Spinal cord (tissue), 9 donors: ENCODE measurements at regions not wholly inside any gene's neighbourhood (a gene's known extent, or its start where the extent isn't known, plus 50 kb on each side); places are given as distances from the start of the nearest gene placed in this dataset.

Experiments
- DNase-seq, 6 donors: peaks; one replicate each; pipeline versions ENCODE4 v3.0.0 to v3.0.0-alpha.2; 2013 to 2015; ENCODE audit warnings: low spot score in 6 of 6, low read depth in 4 of 6
- H3K27ac ChIP-seq: one replicate; pipeline ENCODE4 v1.5.1; 2013; ENCODE audit warnings: low read depth, low read length, control low read depth
- H3K27me3 ChIP-seq: one replicate; pipeline ENCODE4 v1.6.1; 2013; ENCODE audit warnings: low read length; ENCODE audit not compliant: control insufficient read depth, insufficient read depth
- H3K36me3 ChIP-seq: one replicate; pipeline ENCODE4 v1.6.1; 2013; ENCODE audit warnings: low read length; ENCODE audit not compliant: control insufficient read depth, insufficient read depth
- H3K4me1 ChIP-seq: one replicate; pipeline ENCODE4 v1.6.1; 2013; ENCODE audit warnings: low read length; ENCODE audit not compliant: control insufficient read depth, insufficient read depth
- H3K4me3 ChIP-seq: one replicate; pipeline ENCODE4 v1.5.1; 2013; ENCODE audit warnings: low read depth, low read length, control low read depth
- H3K9me3 ChIP-seq: one replicate; pipeline ENCODE4 v1.6.1; 2013; ENCODE audit warnings: low read length; ENCODE audit not compliant: control insufficient read depth, insufficient read depth
- WGBS: methylation state at CpG from one replicate; pipeline ENCODE4 v1.1.5; 2013; ENCODE audit warnings: missing lambda C conversion rate; ENCODE audit not compliant: insufficient coverage; 5-methylcytosine and 5-hydroxymethylcytosine counted together
- donor health status: healthy.

DNA sequence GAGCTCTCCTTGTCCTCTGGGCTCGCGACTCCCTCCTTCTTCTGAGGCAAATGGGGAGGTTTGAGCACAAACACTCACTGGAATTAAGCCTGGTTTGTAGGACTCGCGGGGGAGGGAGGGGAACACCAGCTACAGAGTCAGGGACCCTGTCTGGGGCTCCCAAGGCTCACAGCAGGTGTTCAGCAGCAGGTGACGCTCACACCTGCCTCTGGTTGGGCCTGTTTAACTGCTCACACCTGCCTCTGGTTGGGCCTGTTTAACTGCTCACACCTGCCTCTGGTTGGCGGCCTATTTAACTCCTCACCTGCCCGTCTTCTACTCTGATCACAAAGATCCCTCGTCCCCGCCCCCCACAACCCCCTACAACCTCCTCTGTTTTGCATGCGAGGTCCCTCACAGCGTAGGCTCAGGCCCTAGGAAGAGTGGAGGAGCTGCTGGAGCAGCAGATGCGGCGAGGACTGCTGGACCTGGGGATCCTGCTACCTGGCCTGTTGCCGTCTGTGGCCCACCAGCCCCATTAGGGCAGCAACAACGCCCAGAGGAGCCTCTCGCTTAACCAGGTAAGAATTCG is 181.9 kb downstream of the ERMARD start:
- DNase-seq: no peak
- H3K36me3 ChIP-seq: no peaks in the 10 kb centered on the region
- H3K4me1 ChIP-seq: peaks cover 16% of the 10 kb centered on the region
- WGBS: 83% methylated on average over 13 of the region's 17 CpGs
- peaks cover 3% of the 10 kb centered on the region for H3K27me3 ChIP-seq
- no peak overlapping the region for H3K27ac ChIP-seq
- H3K9me3 ChIP-seq: no peaks in the 10 kb centered on the region
- no peak overlapping the region for H3K4me3 ChIP-seq

DNA sequence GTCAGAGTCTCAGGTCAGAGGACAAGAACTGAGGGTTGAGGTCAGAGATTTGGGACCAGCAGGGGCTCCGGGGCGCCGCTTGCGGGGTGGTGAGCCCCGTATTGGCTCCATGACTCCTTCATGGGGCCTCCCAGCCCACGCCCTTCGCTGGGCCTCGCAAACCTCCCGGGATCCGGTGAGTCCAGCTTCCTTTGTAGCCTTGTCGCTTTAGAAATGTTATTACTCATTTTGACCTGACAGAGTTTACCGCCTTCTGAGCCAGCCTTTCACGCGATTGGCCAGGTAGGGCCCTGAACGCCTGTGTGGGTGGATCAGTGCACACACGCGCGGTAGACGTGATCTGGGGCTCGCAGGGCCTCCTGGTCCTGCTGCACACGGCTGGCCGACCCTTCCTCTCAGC is 181.1 kb downstream of the ERMARD start:
- H3K9me3 ChIP-seq: no peaks in the 10 kb centered on the region
- no peak overlapping the region for H3K27ac ChIP-seq
- peak in 1 of 6 donors; percentile 5 for DNase-seq
- no peak overlapping the region for H3K4me3 ChIP-seq
- 82% methylated on average over 19 of the region's 22 CpGs for WGBS
- no peaks in the 10 kb centered on the region for H3K27me3 ChIP-seq
- peaks cover 16% of the 10 kb centered on the region for H3K4me1 ChIP-seq
- H3K36me3 ChIP-seq: no peaks in the 10 kb centered on the region

DNA sequence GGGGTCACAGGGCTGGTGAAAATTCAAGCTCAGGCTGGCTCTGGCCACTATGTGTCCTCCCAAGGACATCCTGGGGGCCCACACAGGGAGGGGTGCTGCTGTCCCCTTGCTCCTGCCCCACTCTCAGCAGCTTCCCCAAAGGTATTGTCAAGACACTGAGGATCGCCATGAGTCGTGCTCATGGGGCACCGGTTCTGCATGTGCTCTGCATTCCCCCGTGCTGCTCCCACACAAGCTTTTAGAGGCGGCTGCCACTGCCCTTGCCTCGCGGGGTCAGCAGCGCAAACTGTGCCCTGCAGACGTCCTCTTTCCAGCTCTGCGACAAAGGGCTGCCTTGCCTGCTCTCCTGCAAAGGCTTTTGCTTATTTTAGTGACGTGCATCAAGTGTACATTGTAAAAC is 179.8 kb downstream of the ERMARD start:
- WGBS: 69% methylated on average over 10 of the region's 11 CpGs
- H3K27me3 ChIP-seq: no peaks in the 10 kb centered on the region
- H3K36me3 ChIP-seq: no peaks in the 10 kb centered on the region
- no peaks in the 10 kb centered on the region for H3K9me3 ChIP-seq
- H3K4me1 ChIP-seq: peaks cover 16% of the 10 kb centered on the region
- no peak overlapping the region for H3K4me3 ChIP-seq
- H3K27ac ChIP-seq: no peak overlapping the region
- DNase-seq: no peak

DNA sequence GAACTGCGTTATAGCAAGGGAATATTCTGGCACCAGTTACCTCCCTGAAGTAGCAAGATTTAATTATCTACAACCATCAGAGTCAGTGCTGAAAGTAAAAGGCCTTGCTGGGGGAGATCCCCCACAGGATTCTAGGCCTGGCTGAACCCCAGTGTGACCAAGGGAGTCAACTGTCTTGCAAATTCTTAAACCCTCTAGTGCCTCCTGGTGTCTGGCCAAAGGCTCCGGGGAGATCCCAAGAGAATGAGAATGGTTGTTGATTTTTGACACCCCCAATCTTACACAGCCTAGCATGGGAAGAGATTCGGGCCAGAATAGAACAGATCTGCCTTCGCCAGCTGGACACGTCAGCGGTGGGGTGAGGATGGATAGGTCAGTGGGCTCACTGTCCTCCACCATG is 179.4 kb downstream of the ERMARD start:
- H3K4me3 ChIP-seq: no peak overlapping the region
- peaks cover 11% of the 10 kb centered on the region for H3K4me1 ChIP-seq
- no peak overlapping the region for H3K27ac ChIP-seq
- DNase-seq: no peak
- WGBS: 95% methylated on average over 4 of the region's 6 CpGs
- no peaks in the 10 kb centered on the region for H3K36me3 ChIP-seq
- no peaks in the 10 kb centered on the region for H3K27me3 ChIP-seq
- no peaks in the 10 kb centered on the region for H3K9me3 ChIP-seq

DNA sequence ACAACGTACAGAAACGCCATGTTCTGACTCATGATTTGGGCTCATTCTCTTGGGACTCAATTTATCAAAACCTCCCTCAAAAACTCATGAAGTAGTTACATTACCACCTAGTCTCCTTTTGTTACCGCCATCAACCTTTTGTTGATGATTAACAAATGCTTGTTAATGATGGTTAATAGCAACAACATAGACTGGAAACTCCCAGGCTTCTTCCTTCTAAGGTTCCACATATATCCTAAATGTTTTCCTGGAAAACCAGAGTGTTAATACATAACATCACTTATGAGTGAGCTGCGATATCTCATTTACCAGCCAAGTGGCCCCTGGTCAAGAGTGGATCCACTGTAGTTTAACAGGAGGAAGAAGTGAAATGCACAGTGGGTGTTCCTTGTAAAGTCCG is 176.3 kb downstream of the ERMARD start:
- no peak for DNase-seq
- Histone ChIP-seq H3K4me1 (no peaks in the 10 kb centered on the region), H3K4me3 (no peak overlapping the region), H3K36me3 (no peaks in the 10 kb centered on the region), H3K9me3 (no peaks in the 10 kb centered on the region), H3K27ac (no peak overlapping the region), H3K27me3 (no peaks in the 10 kb centered on the region)
- WGBS: 76% methylated on average over 3 of the region's 5 CpGs

DNA sequence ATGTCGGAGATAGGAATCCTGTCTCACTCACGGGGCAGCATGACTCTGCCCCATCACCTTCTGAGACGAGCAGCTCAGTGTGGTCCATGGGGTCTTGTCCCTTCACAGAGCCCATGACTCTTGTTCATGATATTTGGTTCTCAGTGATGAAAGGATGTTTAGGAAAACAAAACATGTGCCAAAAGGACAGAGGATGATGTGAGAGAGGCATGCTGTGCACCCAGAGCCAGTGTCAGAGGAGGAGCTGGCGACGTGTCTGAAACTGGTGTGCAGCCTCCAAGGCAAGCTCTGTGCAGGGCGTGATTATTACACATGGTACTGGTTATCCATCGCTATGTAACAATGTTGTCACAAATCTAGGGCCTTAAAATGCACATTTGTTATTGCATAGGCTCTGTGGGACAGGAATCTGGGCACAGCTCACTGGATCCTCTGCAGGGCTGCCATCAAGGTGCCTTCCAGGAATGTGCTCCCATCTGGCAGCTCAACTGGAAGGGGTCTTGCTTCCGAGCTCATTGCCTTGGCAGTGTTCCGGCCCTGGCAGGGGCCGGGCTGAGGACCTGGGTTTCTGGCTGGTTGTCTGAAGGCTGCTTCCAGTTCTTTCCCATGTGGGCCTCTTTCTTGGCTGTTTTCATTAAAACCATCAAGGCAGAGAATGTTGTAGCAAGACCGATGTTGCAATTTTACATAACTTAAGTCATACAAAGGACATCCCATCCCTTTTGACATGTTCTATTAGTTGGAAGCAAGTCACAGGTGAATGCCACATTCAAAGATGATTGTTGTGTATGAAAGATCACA is 175.4 kb downstream of the ERMARD start:
- no peaks in the 10 kb centered on the region for H3K36me3 ChIP-seq

DNA sequence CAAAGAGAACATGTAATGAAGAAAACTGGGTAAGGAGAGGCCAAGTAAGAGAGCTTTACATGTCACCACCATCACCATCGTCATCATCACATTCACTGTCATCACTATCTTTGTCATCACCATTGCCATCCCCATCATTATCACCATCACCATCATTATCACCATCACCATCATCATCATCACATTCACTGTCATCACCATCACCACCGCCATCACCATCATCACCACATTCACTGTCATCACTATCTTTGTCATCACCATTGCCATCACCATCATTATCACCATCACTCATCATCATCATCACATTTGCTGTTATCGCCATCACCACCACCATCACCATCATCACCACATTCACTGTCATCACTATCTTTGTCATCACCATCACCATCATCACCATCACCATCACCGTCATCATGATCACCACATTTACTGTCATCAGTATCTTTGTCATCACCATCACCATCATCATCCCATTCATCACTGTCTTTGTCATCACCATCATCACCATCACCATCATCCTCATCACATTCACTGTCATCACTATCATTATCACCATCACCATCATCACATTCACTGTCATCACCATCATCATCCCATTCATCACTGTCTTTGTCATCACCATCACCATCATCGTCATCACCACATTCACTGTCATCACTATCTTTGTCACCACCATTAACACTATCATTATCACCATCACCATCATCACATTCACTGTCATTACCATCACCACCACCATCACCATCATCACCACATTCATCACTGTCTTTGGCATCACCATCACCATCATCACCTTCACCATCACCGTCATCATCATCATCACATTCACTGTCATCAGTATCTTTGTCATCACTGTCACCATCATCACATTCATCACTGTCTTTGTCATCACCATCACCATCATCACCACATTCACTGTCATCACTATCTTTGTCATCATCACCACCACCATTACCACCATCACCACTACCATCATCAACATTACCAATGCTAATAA is 172.3 kb downstream of the ERMARD start:
- no peaks in the 10 kb centered on the region for H3K9me3 ChIP-seq
- WGBS: 75% methylated on average over 6 of the region's 6 CpGs
- no peak overlapping the region for H3K4me3 ChIP-seq
- no peaks in the 10 kb centered on the region for H3K27me3 ChIP-seq
- no peak for DNase-seq
- peaks cover 8% of the 10 kb centered on the region for H3K4me1 ChIP-seq
- no peaks in the 10 kb centered on the region for H3K36me3 ChIP-seq
- H3K27ac ChIP-seq: no peak overlapping the region

More for the DNA sequence above, 175.4 kb downstream of the ERMARD start:
- H3K4me3 ChIP-seq: no peak overlapping the region
- peaks cover 8% of the 10 kb centered on the region for H3K4me1 ChIP-seq
- no peaks in the 10 kb centered on the region for H3K9me3 ChIP-seq
- WGBS: 74% methylated on average over 8 of the region's 11 CpGs
- no peaks in the 10 kb centered on the region for H3K27me3 ChIP-seq
- no peak overlapping the region for H3K27ac ChIP-seq
- DNase-seq: peak in 1 of 6 donors; percentile 17

DNA sequence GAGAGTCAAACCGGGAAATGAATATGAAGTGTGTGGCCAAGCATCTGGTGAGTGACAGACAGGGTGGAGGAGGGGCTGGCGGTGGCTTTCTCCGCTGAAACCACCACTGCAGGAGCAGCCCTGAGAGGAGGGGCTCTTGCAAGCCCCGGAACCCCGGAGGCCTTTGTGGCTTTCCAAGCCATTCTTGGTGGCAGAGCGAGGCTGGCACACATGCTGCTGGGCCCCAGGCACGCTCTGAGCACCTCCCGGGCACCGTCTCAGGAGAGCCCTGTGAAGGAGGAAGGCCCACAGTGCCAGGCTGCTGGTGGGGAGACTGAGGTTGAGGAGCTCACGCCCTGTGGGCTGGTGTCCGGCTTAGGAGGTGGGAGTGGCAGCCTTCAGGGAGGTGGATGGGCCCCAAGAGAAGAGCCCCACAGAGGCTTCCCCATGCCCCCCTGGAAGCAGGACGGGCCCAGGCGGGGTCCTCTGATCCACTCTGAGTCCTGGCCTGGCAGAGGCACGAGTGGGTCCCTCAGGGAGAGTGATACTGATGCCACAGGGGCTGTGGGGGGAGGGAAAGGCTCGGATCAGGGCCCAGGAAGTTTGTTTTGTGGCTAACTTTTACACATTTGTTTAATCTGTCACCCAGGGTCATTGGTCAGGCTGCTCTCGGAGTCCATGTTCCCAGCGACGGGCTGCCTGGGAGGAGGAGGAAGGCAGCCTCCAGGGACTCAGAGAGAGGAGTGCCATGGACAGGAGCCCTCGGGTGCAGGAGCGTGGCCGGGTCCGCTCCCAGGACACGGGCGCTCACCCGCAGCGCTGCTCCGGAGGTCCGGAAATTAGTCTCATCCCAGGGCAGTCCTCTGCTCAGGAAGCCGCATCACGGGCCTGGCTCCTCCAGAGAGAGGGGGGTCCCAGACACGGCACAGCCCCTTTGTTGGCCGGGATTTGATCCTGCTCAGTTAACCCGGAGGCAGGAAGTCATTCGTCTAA is 170.7 kb downstream of the ERMARD start:
- Histone ChIP-seq H3K36me3 (no peaks in the 10 kb centered on the region), H3K27ac (no peak overlapping the region), H3K4me3 (no peak overlapping the region), H3K4me1 (peaks cover 11% of the 10 kb centered on the region), H3K27me3 (no peaks in the 10 kb centered on the region), H3K9me3 (no peaks in the 10 kb centered on the region)
- peak in 2 of 6 donors; percentile 25 to 35 for DNase-seq
- WGBS: 68% methylated on average over 33 of the region's 34 CpGs

DNA sequence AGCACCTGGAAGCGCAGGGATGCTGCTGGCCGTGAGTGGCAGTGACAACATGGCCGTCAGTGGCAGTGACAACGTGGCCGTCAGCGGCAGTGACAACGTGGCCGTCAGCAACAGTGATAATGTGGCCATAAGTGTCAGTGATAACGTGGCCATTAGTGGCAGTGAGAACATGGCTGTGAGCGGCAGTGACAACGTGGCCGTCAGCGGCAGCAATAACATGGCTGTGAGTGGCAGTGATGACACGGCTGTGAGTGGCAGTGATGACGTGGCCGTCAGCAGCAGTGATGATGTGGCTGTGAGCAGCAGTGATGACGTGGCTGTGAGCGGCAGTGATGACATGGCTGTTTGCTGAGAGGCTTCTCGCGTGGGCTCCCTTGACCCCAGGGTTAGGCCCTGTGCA is 169.8 kb downstream of the ERMARD start:
- Histone ChIP-seq H3K4me1 (peaks cover 11% of the 10 kb centered on the region), H3K9me3 (no peaks in the 10 kb centered on the region), H3K36me3 (no peaks in the 10 kb centered on the region), H3K4me3 (no peak overlapping the region), H3K27ac (no peak overlapping the region), H3K27me3 (no peaks in the 10 kb centered on the region)
- DNase-seq: no peak
- WGBS: 92% methylated on average over 20 of the region's 20 CpGs
